K562 (cell line): ENCODE measurements at regions not wholly inside any gene's neighbourhood (a gene's known extent, or its start where the extent isn't known, plus 50 kb on each side); places are given as distances from the start of the nearest gene placed in this dataset.

ENCODE experiments used
- GATAD2B ChIP-seq: fragments of 450-650 bp; IDR thresholded peaks from 2 replicates; pipeline ENCODE4 v1.6.1; 2017; ENCODE audit warnings: mild to moderate bottlenecking, borderline replicate concordance
- REST ChIP-seq, 2 experiments: fragments of 450-650 bp; formaldehyde crosslinking in 1 of 2; IDR thresholded peaks; 2 replicates each; pipeline versions ENCODE4 v1.4.0 to v1.6.1; 2014 to 2020; ENCODE audit warnings: mild to moderate bottlenecking in 2 of 2, borderline replicate concordance in 1 of 2, low read depth in 1 of 2
- TEAD1 ChIP-seq, 2 experiments: fragments of 450-650 bp in 1 of 2; sonication (generic) in 1 of 2; formaldehyde crosslinking; IDR thresholded peaks; 2 replicates each; pipeline versions ENCODE4 v1.4.0 to v1.8.0; 2020 to 2022; ENCODE audit warnings: mild to moderate bottlenecking in 2 of 2, missing genetic modification reagents in 1 of 2
- ZNF12 ChIP-seq: sonication (generic); formaldehyde crosslinking; IDR thresholded peaks from 2 replicates; pipeline ENCODE4 v1.4.0; 2020; ENCODE audit warnings: mild to moderate bottlenecking, missing genetic modification reagents

- TF ChIP-seq REST (IDR thresholded peaks at IDR 0.05; ENCODE audit: borderline replicate concordance): peak; percentile 54; the same call in 1 of the 2 replicates
- TF ChIP-seq REST (CRISPR knock-in tag; IDR thresholded peaks at IDR 0.05; ENCODE audit: low read depth): 0 out of 2 replicates have a peak, but pooled peaks have one; percentile 30
- peak; percentile 95 for TF ChIP-seq GATAD2B
- TF ChIP-seq TEAD1 (CRISPR knock-in tag; IDR thresholded peaks at IDR 0.05): peak in 1 of 2 experiments; percentile 88; a peak in 3 of 4 replicates
- TF ChIP-seq ZNF12 (CRISPR knock-in tag): no peak; the same call in 1 of the 2 replicates
- TF ChIP-seq, all 486 proteins: peak for 242
Measured at GRCh38 chr6:14734416-14735340, 511.2 kb upstream of the JARID2 start (continued).
